ENCODE measurements at regions not wholly inside any gene's neighbourhood (a gene's known extent, or its start where the extent isn't known, plus 50 kb on each side); places are given as distances from the start of the nearest gene placed in this dataset.

GRCh38 chr3:187889106-187889505 lies 143.8 kb upstream of the BCL6 start:
- Histone ChIP-seq H3K4ac (ENCODE audit: low read depth, low read length) (no peak overlapping the region), H2AK5ac (ENCODE audit: insufficient read length, low read length) (no peak overlapping the region), H2BK20ac (ENCODE audit: low read depth, low read length, poor library complexity, severe bottlenecking) (no peak overlapping the region), H2BK120ac (ENCODE audit: low read depth, low read length, poor library complexity, severe bottlenecking) (no peak overlapping the region), H4K8ac (replicated peaks; ENCODE audit: insufficient read length, low read depth, low read length) (no peak overlapping the region), H3K79me2 (ENCODE audit: insufficient read depth, low read length) (no peaks in the 10 kb centered on the region), H2BK12ac (ENCODE audit: insufficient read length, low read depth, low read length) (no peak overlapping the region), H3K27ac (ENCODE audit: insufficient read length, low read depth, low read length) (no peak overlapping the region), H2AFZ (ENCODE audit: low read length) (no peak overlapping the region), H3K4me2 (ENCODE audit: insufficient read depth, insufficient read length, low read length) (no peak overlapping the region), H3K56ac (ENCODE audit: insufficient read length, low read depth, low read length) (no peak overlapping the region), H3K9ac (ENCODE audit: extremely low read depth, insufficient read length, low read length) (no peak overlapping the region), H3K4me1 (ENCODE audit: insufficient read depth, low read length) (no peaks in the 10 kb centered on the region), H3K23ac (ENCODE audit: insufficient read length, low read depth, low read length) (no peak overlapping the region), H4K91ac (ENCODE audit: insufficient read length, low read depth, low read length) (no peak overlapping the region), H3K23me2 (ENCODE audit: insufficient read length, low read depth, low read length, poor library complexity, severe bottlenecking) (no peaks in the 10 kb centered on the region), H2BK5ac (ENCODE audit: insufficient read length, low read length) (no peak overlapping the region), H3T11ph (ENCODE audit: low read length) (no peak overlapping the region), H4K5ac (ENCODE audit: insufficient read length, low read depth, low read length) (no peak overlapping the region), H2BK15ac (ENCODE audit: low read depth, low read length) (no peak overlapping the region), H3K27me3 (ENCODE audit: insufficient read depth, low read length) (no peaks in the 10 kb centered on the region), H3K79me1 (ENCODE audit: insufficient read depth, low read depth, low read length, poor library complexity, severe bottlenecking) (no peaks in the 10 kb centered on the region), H3K14ac (ENCODE audit: insufficient read depth, low read length) (no peak overlapping the region), H3K18ac (ENCODE audit: insufficient read length, low read depth, low read length) (no peak overlapping the region), H4K20me1 (ENCODE audit: control insufficient read depth, insufficient read depth, insufficient read length) (no peaks in the 10 kb centered on the region), H3K9me3 (ENCODE audit: control insufficient read depth, low read depth, low read length) (no peaks in the 10 kb centered on the region)
- H3K9me3 Mint-ChIP-seq = peaks cover 6 to 10% of the 10 kb centered on the region in 2 experiments; a peak in 3 of 5 replicates
- no peak for TF ChIP-seq CTCF (conservative IDR thresholded peaks at IDR 0.05)
- no peaks in the 10 kb centered on the region for H3K27me3 Mint-ChIP-seq (ENCODE audit: low read depth)
- WGBS (ENCODE audit: extremely low coverage, insufficient read length, low lambda C conversion rate) = no CpG with 5 or more reads among the region's 4 CpGs
- peaks cover 2 to 24% (median 10%) of the 10 kb centered on the region in 3 experiments for H3K36me3 Mint-ChIP-seq (ENCODE audit: insufficient read depth in 1 of 3, low read depth in 3 of 3)
- DNase-seq = no peak
- no peak overlapping the region for H3K27ac Mint-ChIP-seq
- H3K4me1 Mint-ChIP-seq = peaks cover 6 to 7% of the 10 kb centered on the region in 2 experiments
- H3K4me3 Mint-ChIP-seq = no peak overlapping the region

All from H9 (cell line).